HG03565 (cell line): ENCODE measurements at regions not wholly inside any gene's neighbourhood (a gene's known extent, or its start where the extent isn't known, plus 50 kb on each side); places are given as distances from the start of the nearest gene placed in this dataset.

Source experiments
- ATAC-seq: cut with Tn5 transposase; IDR thresholded peaks from one replicate; pipeline ENCODE4 v1.9.1; 2021; ENCODE audit warnings: mild to moderate bottlenecking, moderate library complexity; ENCODE audit not compliant: unreplicated experiment

GRCh38 chr2:204315236-204315662 is 230.0 kb upstream of the PARD3B start:
- ATAC-seq: no peak

GRCh38 chr2:204317640-204318039 is 227.6 kb upstream of the PARD3B start:
- no peak for ATAC-seq

GRCh38 chr2:204321027-204321800 is 224.1 kb upstream of the PARD3B start:
- no peak for ATAC-seq

- no peak for ATAC-seq
Measured at GRCh38 chr2:204321910-204322751, 223.1 kb upstream of the PARD3B start.

GRCh38 chr2:204325468-204325867 is 219.8 kb upstream of the PARD3B start:
- ATAC-seq: peak; percentile 91

GRCh38 chr2:204328373-204328772 is 216.9 kb upstream of the PARD3B start:
- no peak for ATAC-seq

- ATAC-seq: no peak
Measured at GRCh38 chr2:204329016-204329415, 216.3 kb upstream of the PARD3B start.

- ATAC-seq: no peak
Measured at GRCh38 chr2:204329532-204329931, 215.7 kb upstream of the PARD3B start.

- ATAC-seq: no peak
Measured at GRCh38 chr2:204331180-204331579, 214.1 kb upstream of the PARD3B start.

GRCh38 chr2:204331988-204332387 is 213.3 kb upstream of the PARD3B start:
- no peak for ATAC-seq

- ATAC-seq: no peak
Measured at GRCh38 chr2:204332706-204333105, 212.6 kb upstream of the PARD3B start.

- ATAC-seq: no peak
Measured at GRCh38 chr2:204333861-204334260, 211.4 kb upstream of the PARD3B start.

- ATAC-seq: no peak
Measured at GRCh38 chr2:204335451-204336058, 209.7 kb upstream of the PARD3B start.

GRCh38 chr2:204336153-204336744 is 209.0 kb upstream of the PARD3B start:
- no peak for ATAC-seq

GRCh38 chr2:204337638-204338037 is 207.6 kb upstream of the PARD3B start:
- no peak for ATAC-seq

GRCh38 chr2:204339212-204339715 is 206.0 kb upstream of the PARD3B start:
- no peak for ATAC-seq

GRCh38 chr2:204340511-204340910 is 204.8 kb upstream of the PARD3B start:
- ATAC-seq: no peak

GRCh38 chr2:204341887-204342276 is 203.4 kb upstream of the PARD3B start:
- ATAC-seq: no peak

- no peak for ATAC-seq
Measured at GRCh38 chr2:204343685-204344084, 201.6 kb upstream of the PARD3B start.

- ATAC-seq: no peak
Measured at GRCh38 chr2:204344119-204344518, 201.2 kb upstream of the PARD3B start.

GRCh38 chr2:204346906-204347305 is 198.4 kb upstream of the PARD3B start:
- ATAC-seq: no peak
